Activated CD4-positive, alpha-beta T cell treated with anti-CD3 and anti-CD28 coated beads for 36 hours (primary cell): ENCODE measurements at regions not wholly inside any gene's neighbourhood (a gene's known extent, or its start where the extent isn't known, plus 50 kb on each side); places are given as distances from the start of the nearest gene placed in this dataset.

Experiments used
- ATAC-seq: fragments of 200-7000 bp; cut with Tn5 transposase; one replicate; pipeline ENCODE4 v1.10.0; 2021; ENCODE audit warnings: mild to moderate bottlenecking, moderate library complexity
- CTCF ChIA-PET: fragments of 350-600 bp; sonication (Branson Sonifier 250); formaldehyde crosslinking; loops from one replicate; lab custom pipeline; 2021; ENCODE audit warnings: antibody characterized with exemption; lab: Charles Lee
- POLR2A ChIA-PET: fragments of 350-600 bp; sonication (Branson Sonifier 250); formaldehyde crosslinking; loops from one replicate; lab custom pipeline; 2021; ENCODE audit warnings: antibody characterized with exemption, inconsistent platforms; lab: Charles Lee
- DNase-seq: peaks from one replicate; pipeline ENCODE4 v3.0.0-alpha.2; 2020
- H3K27ac Mint-ChIP-seq: one replicate; pipeline ENCODE4 v1.8.0; 2021; ENCODE audit warnings: mixed read lengths
- H3K27me3 Mint-ChIP-seq: one replicate; pipeline ENCODE4 v1.8.0; 2021; ENCODE audit warnings: mixed read lengths
- H3K36me3 Mint-ChIP-seq: one replicate; pipeline ENCODE4 v1.8.0; 2021; ENCODE audit warnings: low read depth, mixed read lengths
- H3K4me1 Mint-ChIP-seq: one replicate; pipeline ENCODE4 v1.8.0; 2021; ENCODE audit warnings: mixed read lengths
- H3K4me3 Mint-ChIP-seq: one replicate; pipeline ENCODE4 v1.8.0; 2021; ENCODE audit warnings: mild to moderate bottlenecking, moderate library complexity, mixed read lengths
- H3K9me3 Mint-ChIP-seq: one replicate; pipeline ENCODE4 v1.8.0; 2021; ENCODE audit warnings: low read depth, mixed read lengths
- intact Hi-C, 2 experiments: fragments of 100-400 bp; cut with DNase I in 1 of 2; cut with micrococcal nuclease in 1 of 2; formaldehyde crosslinking; loops; one replicate each; pipeline versions ENCODE4 v1.14.2 to v1.15.1; 2022 to 2024; cut with DNase I, micrococcal nuclease

DNA sequence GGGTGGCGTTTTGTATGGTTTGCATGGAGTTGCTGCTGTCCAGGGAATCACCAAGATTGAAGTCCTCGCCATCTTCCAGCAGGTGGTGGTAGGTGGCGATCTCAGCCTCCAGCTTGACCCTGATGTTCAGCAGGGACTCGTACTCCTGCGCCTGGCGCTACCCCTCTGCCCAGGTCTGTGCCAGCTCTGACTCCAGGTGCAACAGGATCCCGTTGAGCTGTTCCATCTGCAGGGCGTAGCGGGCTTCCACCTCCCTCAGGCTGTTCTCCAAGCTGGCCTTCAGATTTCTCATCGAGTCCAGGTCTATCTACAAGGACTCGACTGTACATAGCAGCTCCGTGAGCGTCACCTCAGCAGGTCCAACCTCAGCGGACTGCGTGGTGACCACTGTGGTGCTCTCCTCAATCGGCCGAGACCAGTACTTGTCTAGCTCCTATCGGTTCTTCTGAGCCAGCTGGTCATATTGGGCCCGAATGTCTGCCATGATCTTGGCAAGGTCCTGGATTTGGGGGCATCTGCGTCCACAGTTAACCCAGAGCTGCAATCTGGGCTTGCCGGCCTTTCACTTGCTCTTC, 1584.8 kb upstream of the ACO1 start:
- no peak overlapping the region for H3K4me3 Mint-ChIP-seq
- no peak overlapping the region for H3K27ac Mint-ChIP-seq
- no peak for ATAC-seq
- H3K9me3 Mint-ChIP-seq, result no peaks in the 10 kb centered on the region
- no peak for DNase-seq
- ChIA-PET POLR2A (no interaction called here), CTCF (no interaction called here)
- intact Hi-C loops, result no loop called here
- H3K4me1 Mint-ChIP-seq, result no peaks in the 10 kb centered on the region
- H3K27me3 Mint-ChIP-seq, result no peaks in the 10 kb centered on the region
- no peaks in the 10 kb centered on the region for H3K36me3 Mint-ChIP-seq

- no peak overlapping the region for H3K27ac Mint-ChIP-seq
- ChIA-PET POLR2A (no interaction called here), CTCF (no interaction called here)
- H3K4me1 Mint-ChIP-seq, result no peaks in the 10 kb centered on the region
- no peak overlapping the region for H3K4me3 Mint-ChIP-seq
- no peaks in the 10 kb centered on the region for H3K27me3 Mint-ChIP-seq
- no peak for DNase-seq
- H3K9me3 Mint-ChIP-seq, result no peaks in the 10 kb centered on the region
- intact Hi-C loops, result no loop called here
- H3K36me3 Mint-ChIP-seq, result no peaks in the 10 kb centered on the region
- ATAC-seq, result no peak
Measured at GRCh38 chr9:30800421-30800820, 1584.0 kb upstream of the ACO1 start.

- intact Hi-C loops, result no loop called here
- no peak overlapping the region for H3K27ac Mint-ChIP-seq
- POLR2A ChIA-PET, result no interaction called here
- no peak for ATAC-seq
- CTCF ChIA-PET, result no interaction called here
- H3K27me3 Mint-ChIP-seq, result no peaks in the 10 kb centered on the region
- no peak for DNase-seq
- no peaks in the 10 kb centered on the region for H3K36me3 Mint-ChIP-seq
- H3K4me1 Mint-ChIP-seq, result no peaks in the 10 kb centered on the region
- H3K4me3 Mint-ChIP-seq, result no peak overlapping the region
- H3K9me3 Mint-ChIP-seq, result no peaks in the 10 kb centered on the region
Measured at GRCh38 chr9:30812821-30813220, 1571.6 kb upstream of the ACO1 start.

GRCh38 chr9:30815585-30815984, 1568.9 kb upstream of the ACO1 start:
- DNase-seq (no peak), ATAC-seq (no peak)
- CTCF ChIA-PET, result no interaction called here
- POLR2A ChIA-PET, result no interaction called here
- H3K27me3 Mint-ChIP-seq, result no peaks in the 10 kb centered on the region
- H3K36me3 Mint-ChIP-seq, result no peaks in the 10 kb centered on the region
- intact Hi-C loops, result no loop called here
- H3K9me3 Mint-ChIP-seq, result no peaks in the 10 kb centered on the region
- no peak overlapping the region for H3K4me3 Mint-ChIP-seq
- H3K27ac Mint-ChIP-seq, result no peak overlapping the region
- H3K4me1 Mint-ChIP-seq, result no peaks in the 10 kb centered on the region

- ATAC-seq (no peak), DNase-seq (no peak)
- Mint-ChIP-seq H3K4me1 (no peaks in the 10 kb centered on the region), H3K9me3 (no peaks in the 10 kb centered on the region), H3K36me3 (no peaks in the 10 kb centered on the region), H3K27me3 (no peaks in the 10 kb centered on the region), H3K27ac (no peak overlapping the region), H3K4me3 (no peak overlapping the region)
- ChIA-PET POLR2A (interaction anchor here (0.6 kb wide), 1 partner anchor 48 kb away, joined by 3 read pairs; no protein-coding TSS in a partner anchor), CTCF (no interaction called here)
- intact Hi-C loops, result loop anchor here in 1 of 2 experiments (2.0 kb wide), 1 partner anchor 18 kb away; no protein-coding TSS in a partner anchor
Measured at GRCh38 chr9:30845136-30845535, 1539.3 kb upstream of the ACO1 start.

GRCh38 chr9:30846651-30847050, 1537.8 kb upstream of the ACO1 start:
- no peak for DNase-seq
- no peaks in the 10 kb centered on the region for H3K36me3 Mint-ChIP-seq
- ATAC-seq, result no peak
- ChIA-PET CTCF (no interaction called here), POLR2A (no interaction called here)
- intact Hi-C loops, result no loop called here
- no peak overlapping the region for H3K27ac Mint-ChIP-seq
- H3K4me3 Mint-ChIP-seq, result no peak overlapping the region
- H3K27me3 Mint-ChIP-seq, result no peaks in the 10 kb centered on the region
- no peaks in the 10 kb centered on the region for H3K4me1 Mint-ChIP-seq
- no peaks in the 10 kb centered on the region for H3K9me3 Mint-ChIP-seq

GRCh38 chr9:30851600-30851999, 1532.8 kb upstream of the ACO1 start:
- Mint-ChIP-seq H3K4me3 (no peak overlapping the region), H3K27ac (no peak overlapping the region), H3K9me3 (no peaks in the 10 kb centered on the region), H3K4me1 (no peaks in the 10 kb centered on the region), H3K36me3 (no peaks in the 10 kb centered on the region), H3K27me3 (no peaks in the 10 kb centered on the region)
- ATAC-seq, result no peak
- intact Hi-C loops, result loop anchor here in 1 of 2 experiments (2.0 kb wide), 1 partner anchor 13 kb away; no protein-coding TSS in a partner anchor
- no peak for DNase-seq
- CTCF ChIA-PET, result no interaction called here
- POLR2A ChIA-PET, result no interaction called here

GRCh38 chr9:30900706-30901105, 1483.7 kb upstream of the ACO1 start:
- Mint-ChIP-seq H3K27ac (no peak overlapping the region), H3K9me3 (no peaks in the 10 kb centered on the region), H3K4me3 (no peak overlapping the region), H3K4me1 (no peaks in the 10 kb centered on the region), H3K36me3 (no peaks in the 10 kb centered on the region), H3K27me3 (no peaks in the 10 kb centered on the region)
- DNase-seq (no peak), ATAC-seq (no peak)
- intact Hi-C loops, result no loop called here
- CTCF ChIA-PET, result no interaction called here
- POLR2A ChIA-PET, result no interaction called here

- no peak for ATAC-seq
- ChIA-PET POLR2A (no interaction called here), CTCF (interaction anchor here (0.6 kb wide), 1 partner anchor 17 kb away, joined by 3 read pairs; no protein-coding TSS in a partner anchor)
- Mint-ChIP-seq H3K27me3 (no peaks in the 10 kb centered on the region), H3K9me3 (no peaks in the 10 kb centered on the region), H3K27ac (no peak overlapping the region), H3K36me3 (no peaks in the 10 kb centered on the region), H3K4me1 (no peaks in the 10 kb centered on the region), H3K4me3 (no peak overlapping the region)
- intact Hi-C loops, result no loop called here
- DNase-seq, result no peak
Measured at GRCh38 chr9:30913331-30913730, 1471.1 kb upstream of the ACO1 start.

GRCh38 chr9:30915451-30915850, 1469.0 kb upstream of the ACO1 start:
- DNase-seq (no peak), ATAC-seq (no peak)
- no peaks in the 10 kb centered on the region for H3K9me3 Mint-ChIP-seq
- no peaks in the 10 kb centered on the region for H3K27me3 Mint-ChIP-seq
- no peak overlapping the region for H3K4me3 Mint-ChIP-seq
- H3K27ac Mint-ChIP-seq, result no peak overlapping the region
- intact Hi-C loops, result no loop called here
- H3K4me1 Mint-ChIP-seq, result no peaks in the 10 kb centered on the region
- CTCF ChIA-PET, result no interaction called here
- no peaks in the 10 kb centered on the region for H3K36me3 Mint-ChIP-seq
- POLR2A ChIA-PET, result no interaction called here

DNA sequence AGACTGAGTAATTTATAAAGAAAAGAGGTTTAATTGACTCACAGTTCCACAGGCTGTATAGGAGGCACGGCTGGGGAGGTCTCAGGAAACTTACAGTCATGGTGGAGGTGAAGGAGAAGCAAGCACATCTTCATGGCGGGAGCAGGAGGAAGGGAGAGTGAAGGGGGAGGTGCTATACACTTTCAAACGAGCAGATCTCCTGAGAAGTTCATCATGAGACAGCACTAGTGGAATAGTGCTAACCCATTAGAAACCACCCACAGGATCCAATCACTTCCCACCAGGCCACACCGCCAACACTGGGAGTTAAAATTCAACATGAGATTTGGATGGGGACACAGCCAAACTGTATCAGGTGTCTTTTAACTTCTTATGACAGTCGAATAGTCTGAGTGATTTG, 1459.3 kb upstream of the ACO1 start:
- ChIA-PET POLR2A (no interaction called here), CTCF (no interaction called here)
- no peaks in the 10 kb centered on the region for H3K4me1 Mint-ChIP-seq
- intact Hi-C loops, result no loop called here
- no peak overlapping the region for H3K27ac Mint-ChIP-seq
- H3K27me3 Mint-ChIP-seq, result peaks cover 2% of the 10 kb centered on the region
- ATAC-seq (no peak), DNase-seq (no peak)
- no peaks in the 10 kb centered on the region for H3K36me3 Mint-ChIP-seq
- H3K4me3 Mint-ChIP-seq, result no peak overlapping the region
- H3K9me3 Mint-ChIP-seq, result no peaks in the 10 kb centered on the region

- POLR2A ChIA-PET, result no interaction called here
- no peaks in the 10 kb centered on the region for H3K4me1 Mint-ChIP-seq
- no peak for DNase-seq
Measured at GRCh38 chr9:30925635-30926034, 1458.8 kb upstream of the ACO1 start.

More at GRCh38 chr9:30925635-30926034, 1458.8 kb upstream of the ACO1 start:
- no peaks in the 10 kb centered on the region for H3K9me3 Mint-ChIP-seq
- CTCF ChIA-PET, result no interaction called here
- intact Hi-C loops, result no loop called here
- H3K27me3 Mint-ChIP-seq, result peaks cover 2% of the 10 kb centered on the region
- no peaks in the 10 kb centered on the region for H3K36me3 Mint-ChIP-seq
- ATAC-seq, result no peak
- no peak overlapping the region for H3K4me3 Mint-ChIP-seq
- H3K27ac Mint-ChIP-seq, result no peak overlapping the region
